DMS53 (cell line): ENCODE measurements at regions not wholly inside any gene's neighbourhood (a gene's known extent, or its start where the extent isn't known, plus 50 kb on each side); places are given as distances from the start of the nearest gene placed in this dataset.
A peak's percentile ranks its signal among the peaks of the same experiment; 100 is the strongest.

Experiments
- DNase-seq: peaks from one replicate; lab custom pipeline; 2025; lab: John Stamatoyannopoulos, UW

DNA sequence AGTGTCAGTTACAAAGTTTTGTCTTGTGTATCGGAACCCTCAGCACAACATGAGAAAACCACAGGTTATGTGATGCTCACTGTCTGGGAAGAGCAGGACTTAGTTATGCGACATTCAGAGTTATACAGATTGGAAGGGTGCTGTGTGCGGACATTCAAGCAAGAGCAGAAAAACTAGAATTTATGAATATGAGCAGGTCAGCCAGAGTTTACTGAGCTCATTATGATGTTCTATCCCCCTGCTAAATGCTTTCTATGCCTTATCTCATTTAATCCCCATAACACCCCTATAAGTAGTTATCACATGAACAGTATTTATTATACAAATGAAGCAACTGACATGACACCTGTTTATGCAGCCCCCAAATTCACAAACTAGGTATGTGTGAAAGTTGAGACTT, 1083.2 kb downstream of the FLRT2 start:
- no peak for DNase-seq

- no peak for DNase-seq
These were observed 1074.6 kb downstream of the FLRT2 start for GRCh38 chr14:86604561-86604960.

GRCh38 chr14:86602263-86602662, 1072.3 kb downstream of the FLRT2 start:
- DNase-seq = no peak

GRCh38 chr14:86601813-86602212, 1071.9 kb downstream of the FLRT2 start:
- no peak for DNase-seq

- DNase-seq = no peak
These were observed 1067.3 kb downstream of the FLRT2 start for GRCh38 chr14:86597279-86597678.

DNA sequence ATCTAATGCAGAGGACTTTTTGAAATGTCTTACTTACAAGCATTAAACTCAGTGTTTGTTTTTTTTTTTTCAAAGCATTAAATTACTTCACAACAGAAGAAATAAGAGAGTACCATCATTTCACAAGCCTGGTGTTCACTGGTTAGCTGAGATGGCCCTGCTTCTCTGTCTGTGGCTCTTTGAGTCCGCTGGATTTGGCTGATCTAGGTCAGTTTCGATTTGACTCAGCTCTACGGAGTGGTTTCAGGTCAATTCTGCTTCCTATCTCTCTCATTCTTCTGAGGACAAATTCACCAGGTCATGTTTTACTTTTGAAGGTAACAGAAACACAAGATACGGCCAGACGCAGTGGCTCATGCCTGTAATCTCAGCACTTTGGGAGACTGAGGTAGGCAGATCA, 1066.1 kb downstream of the FLRT2 start:
- DNase-seq = no peak

DNA sequence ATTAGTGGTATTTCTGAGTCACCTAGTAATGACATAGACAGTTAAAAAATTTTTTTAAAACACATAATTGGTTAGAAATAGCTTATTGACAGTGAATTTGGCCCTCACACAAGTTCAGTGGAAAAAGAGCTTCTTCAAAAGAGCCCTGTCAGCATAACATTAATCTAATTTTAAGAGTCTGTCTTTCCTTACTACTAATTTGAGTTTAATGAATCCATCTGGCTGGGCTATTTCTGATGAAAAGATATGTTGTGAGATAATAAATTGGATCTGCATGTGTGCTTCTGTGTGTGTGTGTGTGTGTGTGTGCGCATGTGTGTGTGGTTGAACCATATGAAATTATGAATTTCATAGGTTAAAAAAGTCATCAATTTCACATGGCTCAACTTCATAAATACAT, 1045.2 kb downstream of the FLRT2 start:
- no peak for DNase-seq

DNA sequence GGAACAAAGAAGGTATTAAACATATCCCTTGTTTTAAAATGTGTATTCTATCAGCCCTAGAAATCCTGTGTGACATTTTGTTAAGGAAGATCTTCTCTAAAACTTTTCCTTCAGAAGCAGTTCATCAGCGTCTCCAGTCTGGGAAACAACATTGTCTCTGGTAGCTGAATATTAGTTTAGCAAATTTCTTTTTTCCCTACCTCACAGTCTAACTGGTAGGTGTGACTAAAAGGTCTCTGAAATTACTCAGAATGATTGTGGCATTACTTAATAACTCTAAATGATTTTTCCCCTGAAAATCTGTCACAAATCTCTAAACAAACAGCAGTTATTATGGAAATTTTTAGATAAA, 1044.8 kb downstream of the FLRT2 start:
- no peak for DNase-seq

DNA sequence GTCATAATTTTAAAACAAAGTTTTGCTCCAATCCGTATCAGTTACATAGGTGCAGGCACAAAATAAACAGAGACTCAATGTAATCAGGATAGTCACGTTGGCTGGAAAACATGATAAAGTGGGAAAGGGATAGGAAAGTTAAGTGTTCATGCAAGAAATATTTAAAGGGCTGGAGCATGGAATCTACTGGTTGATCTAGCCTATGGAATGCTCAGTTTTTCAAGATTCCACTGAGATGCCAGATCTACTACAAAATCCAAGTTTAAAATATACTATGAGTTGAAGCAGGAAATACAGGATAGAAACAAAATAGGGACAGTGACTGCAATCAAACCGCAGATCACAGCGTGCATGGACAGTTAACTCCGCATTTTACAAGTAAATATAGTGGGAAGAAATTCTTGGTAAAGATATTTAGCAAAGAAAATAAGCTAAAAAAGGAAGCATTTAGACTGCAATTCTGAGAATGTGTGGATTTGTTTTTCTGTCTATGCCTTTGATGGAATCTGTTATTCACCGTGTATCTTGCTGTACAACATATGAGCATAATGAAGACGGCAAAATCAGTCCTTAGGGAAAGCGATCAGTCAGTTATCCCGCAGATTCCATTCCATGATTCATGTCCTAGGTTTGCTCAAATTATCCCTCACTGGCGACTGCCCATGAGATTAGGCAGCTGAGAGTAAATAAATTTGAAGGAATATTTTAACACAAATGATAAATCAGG, 1044.3 kb downstream of the FLRT2 start:
- no peak for DNase-seq

- no peak for DNase-seq
These were observed 1040.4 kb downstream of the FLRT2 start for GRCh38 chr14:86570371-86570770.

GRCh38 chr14:86543521-86543920, 1013.6 kb downstream of the FLRT2 start:
- no peak for DNase-seq

DNA sequence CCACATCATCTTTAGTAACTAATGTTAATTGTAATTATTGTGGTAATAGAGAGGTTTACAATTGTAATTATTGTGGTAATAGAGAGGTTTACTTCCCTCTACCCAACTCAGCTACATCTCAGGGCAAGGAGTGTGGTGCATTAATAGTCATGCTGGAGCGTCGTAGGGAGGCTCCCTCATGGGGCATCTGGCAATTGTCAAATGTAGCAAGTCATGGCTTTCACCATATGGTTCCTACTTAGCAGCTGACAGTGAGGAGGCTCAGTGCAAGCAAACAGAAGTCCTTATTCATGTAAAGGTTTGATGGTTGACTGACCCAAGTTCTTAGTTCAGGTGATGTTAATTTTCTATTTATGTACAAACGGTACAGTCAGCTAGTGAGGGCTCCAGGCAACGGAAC, 1012.0 kb downstream of the FLRT2 start:
- DNase-seq = no peak

- no peak for DNase-seq
These were observed 1010.8 kb downstream of the FLRT2 start for GRCh38 chr14:86540636-86541247.

- no peak for DNase-seq
These were observed 1009.6 kb downstream of the FLRT2 start for GRCh38 chr14:86539361-86540070.

- no peak for DNase-seq
These were observed 1003.9 kb downstream of the FLRT2 start for GRCh38 chr14:86533834-86534233.

GRCh38 chr14:86532219-86532618, 1002.3 kb downstream of the FLRT2 start:
- peak; percentile 50 for DNase-seq

DNA sequence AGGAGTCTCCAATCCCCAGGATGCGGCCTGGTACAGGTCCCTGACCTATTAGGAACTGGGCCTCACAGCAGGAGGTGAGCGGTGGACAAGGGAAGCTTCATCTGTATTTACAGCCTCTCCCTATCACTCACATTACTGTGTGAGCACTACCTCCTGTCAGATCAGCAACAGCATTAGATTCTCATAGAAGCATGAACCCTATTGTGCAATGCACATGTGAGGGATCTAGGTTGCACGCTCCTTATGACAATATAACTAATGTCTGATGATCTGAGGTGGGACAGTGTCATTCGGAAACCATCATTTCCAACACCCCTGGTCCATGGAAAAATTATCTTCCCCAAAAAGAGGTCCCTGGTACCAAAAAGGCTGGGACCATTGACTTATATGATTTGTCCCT, 1000.5 kb downstream of the FLRT2 start:
- no peak for DNase-seq

DNA sequence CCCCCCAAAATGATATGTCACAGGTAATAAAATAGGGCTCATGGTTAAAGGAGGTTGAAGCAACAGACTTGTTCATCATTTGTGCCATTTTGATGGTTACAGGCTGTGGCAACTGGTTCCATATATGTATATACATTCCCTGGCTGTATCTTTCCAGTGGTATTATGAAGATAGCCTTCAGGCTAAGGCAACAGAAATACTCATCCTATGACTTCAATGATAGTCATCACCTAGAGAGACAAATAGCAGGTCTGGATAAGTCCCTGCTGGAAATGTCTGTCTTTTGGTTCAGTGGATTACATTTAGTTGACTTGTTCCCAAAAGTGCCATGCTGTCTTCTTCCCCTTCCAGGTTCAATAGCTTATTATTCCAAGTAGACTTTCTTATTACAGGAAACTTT, 997.4 kb downstream of the FLRT2 start:
- no peak for DNase-seq

- no peak for DNase-seq
These were observed 995.7 kb downstream of the FLRT2 start for GRCh38 chr14:86525673-86526072.

DNA sequence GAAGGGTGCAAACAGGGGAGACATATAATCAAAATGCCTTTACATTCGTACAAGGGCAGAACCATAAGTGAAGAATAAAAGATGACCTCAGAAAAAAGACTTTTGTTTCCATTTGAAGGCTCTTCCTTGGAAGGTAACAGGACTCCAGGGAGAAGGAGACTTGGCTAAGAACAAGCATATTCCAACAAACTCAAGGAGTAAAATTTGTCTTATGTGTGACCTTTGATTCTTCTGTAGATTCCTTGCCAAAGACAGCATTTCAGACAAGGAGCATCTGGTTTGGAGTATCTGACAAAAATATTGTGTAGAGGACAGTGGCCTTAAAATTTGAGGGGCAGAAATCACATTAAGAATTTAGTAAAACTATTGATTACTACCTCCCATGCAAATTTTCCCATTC, 991.9 kb downstream of the FLRT2 start:
- DNase-seq = no peak

DNA sequence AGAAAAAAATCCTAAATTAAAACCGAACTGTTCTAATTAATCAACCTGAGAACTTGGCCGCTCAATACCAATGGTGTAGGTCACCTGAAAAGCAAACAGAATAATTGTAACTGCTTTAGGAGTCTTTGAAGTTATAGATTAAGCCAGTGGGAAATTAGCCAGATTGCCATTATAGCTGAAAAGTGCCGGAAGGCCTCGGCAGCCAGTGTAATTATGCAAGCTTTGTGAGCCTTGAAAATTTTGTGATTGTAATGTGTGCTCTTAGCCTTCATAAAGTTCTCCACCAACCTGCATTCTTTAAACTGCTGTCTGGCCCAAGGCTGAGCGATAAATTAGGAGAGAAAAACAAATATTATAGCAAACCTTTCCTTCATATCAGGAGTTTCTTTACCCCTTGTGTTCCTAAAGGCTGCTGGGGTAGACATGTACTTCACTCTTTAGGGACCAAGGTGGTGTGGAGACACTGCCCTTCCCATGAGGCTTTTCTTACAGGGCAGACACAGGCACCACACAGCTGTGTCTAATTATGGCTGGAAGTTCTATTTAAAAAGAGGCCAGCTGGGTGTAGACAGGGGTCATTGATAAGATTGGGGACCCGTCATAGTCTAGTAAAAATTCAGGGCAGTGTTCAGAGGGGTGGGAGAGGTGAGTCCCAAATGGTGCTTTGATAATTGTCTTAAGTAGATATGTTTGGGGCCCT, 991.2 kb downstream of the FLRT2 start:
- DNase-seq = no peak

DNA sequence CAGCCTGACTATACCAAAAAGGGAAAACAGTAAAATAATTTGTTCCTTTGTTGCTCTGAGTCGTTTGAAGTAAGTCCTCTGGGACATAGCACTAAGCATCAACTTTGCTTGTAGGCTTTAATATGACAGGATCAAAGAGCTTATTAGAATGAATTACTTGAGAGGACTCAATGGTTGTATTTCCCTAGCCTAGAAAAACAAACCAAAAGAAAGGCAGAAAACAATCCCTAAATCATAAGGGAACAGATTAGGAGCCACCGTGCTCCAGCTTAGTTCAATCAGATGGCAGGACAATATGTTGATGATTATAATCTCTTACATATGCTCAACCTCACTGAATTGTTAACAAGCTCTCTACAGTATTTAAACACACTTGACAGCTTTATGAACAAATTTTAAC, 988.4 kb downstream of the FLRT2 start:
- no peak for DNase-seq

DNA sequence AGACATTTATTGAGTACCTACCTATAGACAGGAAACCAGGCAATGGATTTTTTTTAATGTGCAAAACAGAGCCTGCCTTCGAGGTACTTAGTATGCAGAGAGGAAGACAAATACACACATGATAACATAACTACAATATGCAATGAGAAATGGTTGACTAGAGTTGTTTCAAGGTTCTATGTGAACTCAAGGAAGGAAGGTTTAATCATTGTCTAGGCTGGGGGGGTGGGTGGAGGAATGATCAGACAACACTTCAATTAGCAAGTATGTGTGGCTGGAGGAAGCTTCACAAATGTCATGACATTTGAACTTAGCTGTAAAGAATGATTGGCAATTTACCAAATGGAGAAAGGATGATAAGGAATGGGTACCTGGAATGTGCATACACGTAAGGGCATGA, 985.3 kb downstream of the FLRT2 start:
- no peak for DNase-seq
